DMS114 treated with DMSO at 0.1 percent for 48 hours (cell line): ENCODE measurements at regions not wholly inside any gene's neighbourhood (a gene's known extent, or its start where the extent isn't known, plus 50 kb on each side); places are given as distances from the start of the nearest gene placed in this dataset.
"Not testable (repeated sequence)": the region's sequence is repeated elsewhere in the genome, so short reads cannot be mapped to it uniquely, and the experiment has no call there.

ENCODE experiments used
- DNase-seq: peaks from one replicate; lab custom pipeline; 2025; ENCODE audit not compliant: unreplicated experiment; lab: John Stamatoyannopoulos, UW

DNA sequence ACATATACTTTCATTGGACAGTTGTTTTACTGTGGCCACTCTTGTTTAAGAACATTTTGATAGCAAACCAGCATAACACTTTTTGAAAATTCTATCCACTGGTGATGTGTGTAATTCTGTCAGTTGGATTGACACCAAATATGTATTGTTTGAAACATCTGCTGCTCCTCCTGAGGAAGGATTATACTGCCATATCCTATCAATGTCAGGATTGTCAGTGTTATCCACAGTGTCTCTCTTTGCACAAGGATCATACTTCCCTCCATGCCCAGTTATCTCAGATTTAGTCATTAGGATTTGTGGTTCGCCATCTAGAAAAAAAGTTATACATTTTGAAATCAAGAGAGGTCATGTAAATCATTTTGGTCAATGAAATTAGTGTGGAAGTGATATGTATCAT lies 1859.6 kb downstream of the C4orf33 start:
- no peak for DNase-seq

- no peak for DNase-seq
Observed at GRCh38 chr4:130985371-130985770, 1889.4 kb downstream of the C4orf33 start.

DNA sequence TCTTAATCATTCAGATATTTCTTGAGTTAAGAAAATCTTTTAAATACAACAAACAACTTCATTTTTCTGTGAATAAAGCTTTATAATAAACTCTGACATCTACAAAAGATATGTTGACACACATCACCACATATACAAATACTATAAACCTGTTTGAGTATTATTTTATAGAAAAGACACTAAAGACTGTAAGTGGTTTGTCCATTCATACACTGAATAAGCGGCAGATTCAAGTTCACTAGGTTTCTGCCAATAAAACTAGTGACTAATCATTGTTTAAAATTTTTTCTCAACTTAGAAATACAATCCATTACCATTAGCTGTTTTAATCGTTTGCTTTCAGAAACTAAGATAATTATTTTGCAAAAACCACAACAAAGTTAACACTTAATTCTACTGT lies 1900.0 kb downstream of the C4orf33 start:
- DNase-seq, result no peak

DNA sequence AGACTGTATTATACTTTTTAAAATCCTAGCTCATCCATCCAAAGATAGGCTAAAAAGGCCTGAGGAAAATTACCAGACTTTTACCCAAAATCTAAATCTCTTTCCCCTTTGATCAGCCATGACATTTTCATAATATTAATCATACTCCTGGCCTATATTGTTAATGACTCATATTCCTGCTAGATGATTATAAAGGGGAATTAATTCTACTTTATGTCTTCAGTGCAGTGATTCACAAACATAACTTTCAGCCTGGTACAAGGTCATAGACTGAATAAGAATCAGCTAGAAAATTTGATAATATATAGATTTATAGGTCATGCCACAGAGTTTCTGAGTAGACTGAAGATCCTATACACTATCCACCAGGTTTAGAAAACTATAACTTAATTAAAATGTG lies 1905.4 kb downstream of the C4orf33 start:
- DNase-seq, result no peak

DNA sequence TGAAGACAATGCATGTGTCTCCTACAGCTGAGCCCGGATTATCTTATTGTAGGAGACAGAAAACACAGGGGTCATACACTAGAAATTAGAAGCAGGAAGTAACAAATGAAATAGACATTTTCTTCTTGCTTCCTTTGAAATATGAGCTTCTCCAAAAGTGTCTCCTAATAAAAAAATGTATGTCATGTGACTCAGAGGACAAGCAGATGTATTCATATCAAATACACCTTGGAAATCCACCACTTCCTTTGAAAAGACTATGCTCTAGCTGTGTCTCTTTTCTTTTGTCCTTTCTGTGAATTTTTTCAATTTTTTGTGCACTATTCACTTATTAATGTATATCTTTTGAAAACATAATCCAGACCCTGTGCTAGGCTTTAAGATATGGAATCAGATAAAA lies 1906.2 kb downstream of the C4orf33 start:
- DNase-seq, result no peak

DNA sequence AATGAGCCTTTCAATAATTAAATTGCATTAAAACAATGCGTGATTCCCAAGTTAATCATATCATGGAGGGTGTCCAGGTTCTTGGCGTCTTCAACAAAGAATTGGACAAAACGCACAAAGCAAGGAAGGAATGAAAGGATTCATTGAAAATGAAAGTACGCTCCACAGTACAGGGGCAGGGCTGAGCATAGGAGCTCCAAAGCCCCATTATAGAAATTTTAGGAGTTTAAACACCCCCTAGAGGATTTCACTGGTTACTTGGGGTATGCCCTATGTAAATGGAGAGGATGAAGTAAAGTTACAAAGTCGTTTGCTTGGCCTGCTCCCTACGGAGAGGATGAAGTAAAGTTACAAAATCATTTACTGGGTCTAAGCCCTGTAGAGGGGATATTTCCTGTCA lies 1910.4 kb downstream of the C4orf33 start:
- no peak for DNase-seq

DNA sequence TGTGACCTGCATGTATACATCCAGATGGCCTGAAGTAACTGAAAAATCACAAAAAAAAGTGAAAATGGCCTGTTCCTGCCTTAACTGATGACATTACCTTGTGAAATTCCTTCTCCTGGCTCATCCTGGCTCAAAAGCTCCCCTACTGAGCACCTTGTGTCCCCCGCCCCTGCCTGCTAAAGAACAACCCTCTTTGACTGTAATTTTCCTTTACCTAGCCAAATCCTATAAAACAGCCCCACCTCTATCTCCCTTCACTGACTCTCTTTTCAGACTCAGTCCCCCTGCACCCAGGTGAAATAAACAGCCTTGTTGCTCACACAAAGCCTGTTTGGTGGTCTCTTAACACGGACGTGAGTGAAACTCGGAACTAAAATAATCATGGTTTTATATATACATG lies 1916.0 kb downstream of the C4orf33 start:
- DNase-seq, result not testable (repeated sequence)

DNA sequence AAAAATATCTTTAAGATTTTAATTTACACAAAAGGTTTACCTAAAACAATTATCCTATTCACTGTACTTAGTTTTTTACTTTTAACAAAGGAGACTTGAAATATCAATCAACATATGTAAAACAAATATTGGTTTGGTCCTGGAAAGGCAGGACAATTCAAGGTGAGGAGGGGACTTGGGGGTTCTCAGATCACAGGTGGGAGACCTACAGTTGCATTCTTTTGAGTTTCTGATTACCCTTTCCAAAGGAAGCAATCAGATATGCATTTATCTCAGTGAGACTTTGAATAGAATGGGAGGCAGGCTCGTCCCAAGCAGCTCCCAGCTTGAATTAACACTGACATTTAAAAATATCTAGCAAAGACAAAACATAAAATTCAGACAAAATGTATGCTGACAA lies 1917.3 kb downstream of the C4orf33 start:
- DNase-seq, result no peak

DNA sequence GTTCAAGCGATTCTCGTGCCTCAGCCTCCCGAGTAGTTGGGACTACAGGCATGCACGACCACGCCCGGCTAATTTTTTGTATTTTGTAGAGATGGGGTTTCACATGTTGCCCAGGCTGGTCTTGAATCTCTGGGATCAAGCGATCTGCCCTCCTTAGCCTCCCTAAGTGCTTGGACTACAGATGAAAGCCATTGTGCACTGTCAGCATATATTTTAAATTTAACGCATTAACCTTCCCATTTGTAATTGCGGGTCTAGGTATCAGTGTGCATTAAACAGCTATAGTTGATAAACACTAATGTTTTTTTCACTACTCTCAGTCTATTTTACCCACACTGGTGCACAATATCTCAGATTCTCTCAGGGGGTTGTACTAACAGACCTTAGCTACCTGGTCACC lies 1930.8 kb downstream of the C4orf33 start:
- no peak for DNase-seq

DNA sequence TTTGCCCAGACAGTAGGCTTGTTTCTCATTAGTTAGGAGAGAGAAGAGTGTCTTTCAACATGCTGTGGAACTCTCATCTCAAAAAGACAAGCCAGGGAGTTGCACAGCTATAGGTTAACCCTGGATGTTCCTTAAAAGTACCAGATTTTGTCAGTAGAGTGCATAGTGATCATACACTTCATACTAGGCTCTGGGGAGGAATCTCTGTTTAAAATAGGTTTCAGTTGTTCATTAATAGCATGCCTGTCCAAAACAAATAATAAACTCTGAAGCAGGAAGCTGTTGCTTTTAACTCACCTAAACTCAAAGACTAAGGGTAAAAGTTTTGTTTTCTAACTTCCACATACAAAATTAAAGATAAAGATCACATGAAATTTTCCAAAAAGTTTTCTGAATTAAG lies 1948.4 kb downstream of the C4orf33 start:
- DNase-seq, result no peak

- no peak for DNase-seq
Observed at GRCh38 chr4:131046821-131047220, 1950.9 kb downstream of the C4orf33 start.

DNA sequence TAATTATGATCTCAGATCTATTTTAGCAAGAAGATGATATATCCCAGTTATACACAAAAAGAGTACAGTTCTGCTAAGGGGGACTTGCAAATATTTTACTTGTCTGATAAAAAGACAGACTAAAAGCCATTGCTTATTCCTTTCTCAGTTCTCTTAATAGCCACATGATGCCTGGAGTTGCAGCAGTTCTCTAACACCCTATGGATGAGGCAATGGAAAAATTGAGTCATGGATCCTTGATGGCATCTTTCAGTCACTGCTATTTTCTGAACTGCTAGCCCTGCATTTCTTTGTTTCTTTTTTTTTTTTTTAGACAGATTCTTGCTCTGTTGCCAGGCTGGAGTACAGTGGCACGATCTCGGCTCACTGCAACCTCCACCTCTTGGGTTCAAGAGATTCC lies 1956.7 kb downstream of the C4orf33 start:
- no peak for DNase-seq

- no peak for DNase-seq
Observed at GRCh38 chr4:131054489-131055019, 1958.6 kb downstream of the C4orf33 start.

DNA sequence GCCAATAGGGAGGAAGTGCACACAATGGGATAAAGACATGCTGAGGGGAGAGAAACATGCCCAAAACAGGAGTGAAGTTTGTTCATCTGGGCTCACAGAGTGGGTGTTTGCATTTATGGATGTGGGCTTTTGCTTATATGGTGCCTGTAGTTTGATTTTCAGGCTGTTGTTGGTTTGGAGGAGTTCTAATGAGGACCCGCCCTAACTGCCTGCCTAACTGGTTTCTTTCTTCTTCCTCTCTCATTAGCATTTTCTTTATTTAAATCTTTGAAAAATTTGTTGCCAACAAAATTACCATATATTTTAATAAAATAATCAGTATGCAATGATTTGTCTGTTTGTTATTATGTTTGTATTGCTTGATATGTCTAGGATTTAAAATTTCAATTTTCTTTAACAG lies 1965.8 kb downstream of the C4orf33 start:
- no peak for DNase-seq

- no peak for DNase-seq
Observed at GRCh38 chr4:131063878-131064277, 1967.9 kb downstream of the C4orf33 start.

DNA sequence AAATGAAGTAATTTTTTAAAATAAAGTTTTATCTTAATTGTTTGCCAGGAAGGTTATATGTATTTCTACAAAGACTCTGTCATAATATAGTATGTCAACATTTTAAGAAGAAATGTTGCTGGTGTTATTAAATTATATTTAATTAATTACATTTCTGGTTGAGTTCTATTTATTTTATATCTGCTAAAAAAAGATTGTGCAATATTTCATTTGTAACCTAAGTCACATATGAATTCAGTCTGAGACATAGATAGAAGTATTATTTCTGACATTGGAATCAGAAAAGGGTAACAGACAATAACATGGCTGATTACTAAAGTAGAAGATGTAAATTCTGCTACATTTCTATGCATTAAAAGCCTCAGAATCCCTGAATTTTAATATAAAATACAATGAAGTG lies 1985.1 kb downstream of the C4orf33 start:
- DNase-seq, result no peak

DNA sequence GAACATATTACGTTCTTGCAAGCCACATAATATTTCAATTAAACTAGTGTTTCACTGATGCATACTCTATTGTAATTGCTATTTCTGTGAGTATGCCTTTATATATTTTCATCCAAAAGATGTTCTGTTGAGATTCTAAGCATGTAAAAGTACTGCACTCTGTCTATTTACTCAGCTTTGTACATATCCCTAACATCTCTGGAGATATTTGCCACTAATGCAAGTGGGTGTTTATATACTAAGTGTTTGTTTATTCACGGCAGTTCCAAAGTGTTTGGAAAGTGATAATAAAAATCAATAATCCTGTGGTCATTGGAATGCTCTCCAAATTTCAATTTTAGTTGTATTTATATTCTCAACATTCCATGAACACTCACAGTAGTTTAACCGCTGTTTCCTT lies 1989.0 kb downstream of the C4orf33 start:
- no peak for DNase-seq

- DNase-seq, result peak; percentile 2
Observed at GRCh38 chr4:131091896-131092295, 1995.9 kb downstream of the C4orf33 start.

DNA sequence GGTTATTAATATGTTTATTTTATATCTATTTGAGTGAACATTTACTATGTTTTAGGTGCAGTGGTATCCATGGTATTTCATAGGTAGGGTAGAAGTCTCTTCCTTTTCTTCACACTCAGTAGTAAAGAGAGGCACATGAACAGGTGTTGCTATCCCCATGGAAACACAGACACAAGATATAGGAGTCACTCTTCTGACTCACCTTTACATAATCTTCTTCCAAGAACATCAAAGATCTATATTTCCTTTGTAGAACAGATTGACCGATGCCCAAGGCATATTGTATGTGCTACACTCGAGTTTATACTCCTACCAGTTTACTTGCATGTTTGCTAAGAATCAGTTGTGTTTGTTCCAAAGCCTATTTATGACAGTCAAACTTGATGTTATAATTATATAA lies 1997.4 kb downstream of the C4orf33 start:
- no peak for DNase-seq

- no peak for DNase-seq
Observed at GRCh38 chr4:131098976-131099375, 2003.0 kb downstream of the C4orf33 start.

DNA sequence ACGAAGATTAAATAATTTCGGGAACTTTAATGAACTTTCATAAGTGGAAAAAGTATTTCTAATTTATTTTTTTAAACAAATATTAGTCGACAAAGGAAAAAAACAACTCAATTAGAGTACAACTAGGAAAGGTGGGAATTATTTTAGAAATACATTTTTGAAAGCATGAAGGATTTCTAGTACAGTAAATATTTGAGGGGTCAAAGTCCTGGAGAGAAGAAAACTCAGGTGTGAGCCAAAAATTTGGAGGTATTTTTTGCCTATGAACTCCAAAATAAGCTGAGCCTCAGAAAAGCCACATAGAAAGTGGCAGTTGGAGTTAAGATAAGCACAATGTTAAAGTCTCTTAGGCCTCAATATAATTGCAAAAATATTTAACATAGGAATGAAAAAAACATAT lies 2017.3 kb downstream of the C4orf33 start:
- no peak for DNase-seq

GRCh38 chr4:131113704-131114103 lies 2017.8 kb downstream of the C4orf33 start:
- DNase-seq, result no peak

DNA sequence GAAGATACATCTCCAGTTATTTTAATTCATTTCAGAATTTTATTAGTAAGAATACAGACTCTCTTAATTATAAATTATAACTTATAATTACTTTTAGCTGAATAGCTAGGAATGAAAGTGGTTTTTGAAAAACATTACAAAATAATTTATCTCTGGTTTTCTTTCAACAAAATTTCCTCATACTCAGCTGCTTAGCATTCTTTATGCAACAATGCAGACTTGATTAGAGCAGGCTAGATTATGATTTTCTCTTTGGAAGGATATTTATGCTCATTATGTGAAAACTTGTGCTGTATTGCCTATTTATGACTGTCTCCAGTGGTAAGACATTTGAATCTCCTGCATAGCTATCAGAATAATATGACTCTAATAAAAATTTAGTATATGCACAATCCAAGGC lies 2023.7 kb downstream of the C4orf33 start:
- DNase-seq, result no peak

GRCh38 chr4:131137196-131137595 lies 2011.9 kb upstream of the PCDH10 start:
- DNase-seq, result no peak
